K562 (cell line): ENCODE measurements at regions not wholly inside any gene's neighbourhood (a gene's known extent, or its start where the extent isn't known, plus 50 kb on each side); places are given as distances from the start of the nearest gene placed in this dataset.

Experiments used
- ATAC-seq: fragments of 200-7000 bp; cut with Tn5 transposase; 3 replicates; pipeline ENCODE4 v1.9.1; 2020; ENCODE audit warnings: moderate library complexity
- BruUV-seq: library from RNA; stranded (reverse); fragments of 400-500 nt; replicated peaks from 2 replicates; lab custom pipeline; 2021; lab: Mats Ljungman, UMichigan
- CTCF ChIA-PET: fragments of 300-600 bp; formaldehyde crosslinking; extraction: SDS; loops from one replicate; lab custom pipeline; 2021; ENCODE audit warnings: low intra/inter-chr PET ratio; lab: Yijun Ruan, JAX
- POLR2A ChIA-PET: fragments of 300-600, 350-650 bp; sonication (Branson Sonifier 250); formaldehyde crosslinking; extraction: SDS; loops from one replicate; lab custom pipeline; 2021; ENCODE audit warnings: antibody characterized with exemption, inconsistent platforms; lab: Yijun Ruan, JAX
- DNase-seq, 4 experiments: peaks; one replicate each; pipeline versions ENCODE4 v3.0.0 to v3.0.0-alpha.2; 2011 to 2018; ENCODE audit warnings: low spot score in 3 of 4, mixed read lengths in 3 of 4; ENCODE audit errors: extremely low read depth in 1 of 4
- FAIRE-seq: peaks from 2 replicates; lab custom pipeline; 2011; peaks lifted over from hg19 to GRCh38; lab: Jason Lieb, UNC
- H2AFZ ChIP-seq: 2 replicates; pipeline ENCODE4 v1.6.0; 2011; ENCODE audit warnings: low read depth, low read length, control low read depth, inconsistent platforms
- H3K27ac ChIP-seq: fragments of 200-600 bp; 3 replicates; pipeline ENCODE4 v1.8.0; 2011; ENCODE audit warnings: low read depth, mild to moderate bottlenecking, control low read depth, inconsistent platforms, low read length, moderate library complexity, mixed read lengths; ENCODE audit errors: extremely low read depth
- H3K27me3 ChIP-seq, 2 experiments: fragments of 300-600 bp in 1 of 2; 2 replicates in 1 of 2; 3 replicates in 1 of 2; pipeline versions ENCODE4 v1.6.0 to v1.8.0; 2011; ENCODE audit warnings: inconsistent platforms in 2 of 2, low read length in 2 of 2, mild to moderate bottlenecking in 1 of 2, mixed read lengths in 1 of 2, moderate library complexity in 1 of 2; ENCODE audit not compliant: control insufficient read depth in 2 of 2, insufficient read depth in 2 of 2
- H3K36me3 ChIP-seq: fragments of 300-600 bp; 3 replicates; pipeline ENCODE4 v1.8.0; 2011; ENCODE audit warnings: mild to moderate bottlenecking, low read length, inconsistent platforms; ENCODE audit not compliant: control insufficient read depth, insufficient read depth
- H3K4me1 ChIP-seq, 2 experiments: fragments of 200-600 bp in 1 of 2; replicated peaks in 1 of 2; 2 replicates in 1 of 2; 3 replicates in 1 of 2; pipeline versions ENCODE4 v1.5.1 to v1.8.0; 2011; ENCODE audit warnings: inconsistent platforms in 2 of 2, low read length in 2 of 2, mild to moderate bottlenecking in 1 of 2, mixed read lengths in 1 of 2, moderate library complexity in 1 of 2; ENCODE audit not compliant: control insufficient read depth in 2 of 2, insufficient read depth in 2 of 2
- H3K4me2 ChIP-seq: 2 replicates; pipeline ENCODE4 v1.6.1; 2011; ENCODE audit warnings: low read length, control low read depth, inconsistent platforms, mixed read lengths; ENCODE audit not compliant: insufficient read depth
- H3K4me3 ChIP-seq: fragments of 200-600 bp; sonication (generic), shearing (Covaris generic); 2 replicates; pipeline ENCODE4 v1.5.1; 2016; ENCODE audit warnings: control low read depth, inconsistent platforms
- H3K79me2 ChIP-seq: fragments of 200-600 bp; 3 replicates; pipeline ENCODE4 v1.8.0; 2011; ENCODE audit warnings: low read length, inconsistent platforms; ENCODE audit not compliant: control insufficient read depth, insufficient read depth
- H3K9ac ChIP-seq, 2 experiments: 2 replicates each; pipeline versions ENCODE4 v1.6.0 to v1.6.1; 2011; ENCODE audit warnings: low read depth in 2 of 2, low read length in 2 of 2, control low read depth in 1 of 2, inconsistent platforms in 1 of 2, mild to moderate bottlenecking in 1 of 2, mixed read lengths in 1 of 2; ENCODE audit not compliant: insufficient read depth in 1 of 2
- H3K9me1 ChIP-seq: one replicate; pipeline ENCODE4 v1.6.0; 2011; ENCODE audit warnings: inconsistent platforms, mild to moderate bottlenecking, low read length, moderate library complexity; ENCODE audit not compliant: control insufficient read depth, insufficient read depth
- H3K9me3 ChIP-seq: replicated peaks from 2 replicates; pipeline ENCODE4 v1.5.1; 2011; ENCODE audit warnings: low read depth, low read length, inconsistent platforms; ENCODE audit not compliant: control insufficient read depth, insufficient read depth
- H4K20me1 ChIP-seq: replicated peaks from 2 replicates; pipeline ENCODE4 v1.6.1; 2011; ENCODE audit warnings: low read length, inconsistent platforms, mixed read lengths; ENCODE audit not compliant: control insufficient read depth, insufficient read depth
- DEAF1 ChIP-seq: fragments of 450-650 bp; formaldehyde crosslinking; IDR thresholded peaks from 2 replicates; pipeline ENCODE4 v1.4.0; 2020; ENCODE audit warnings: mild to moderate bottlenecking, moderate library complexity
- E2F6 ChIP-seq, 2 experiments: IDR thresholded peaks; 2 replicates each; pipeline ENCODE4 v1.6.1; 2011; ENCODE audit warnings: borderline replicate concordance in 1 of 2, control low read depth in 1 of 2, low read depth in 1 of 2, low read length in 1 of 2, mild to moderate bottlenecking in 1 of 2, mixed read lengths in 1 of 2, moderate library complexity in 1 of 2; ENCODE audit not compliant: insufficient read depth in 1 of 2, insufficient read length in 1 of 2, poor library complexity in 1 of 2, severe bottlenecking in 1 of 2; ENCODE audit errors: extremely low read depth in 1 of 2
- ETV6 ChIP-seq, 3 experiments: fragments of 150-350 bp in 1 of 3; sonication (generic) in 1 of 3; formaldehyde crosslinking in 1 of 3; IDR thresholded peaks; 2 replicates each; pipeline versions ENCODE4 v1.6.1 to v1.8.0; 2014 to 2022; ENCODE audit warnings: borderline replicate concordance in 2 of 3, low read depth in 2 of 3, antibody characterized with exemption in 1 of 3, low read length in 1 of 3, mild to moderate bottlenecking in 1 of 3, missing genetic modification reagents in 1 of 3
- FOSL1 ChIP-seq: fragments of 200-800 bp; sonication (Bioruptor generic); conservative IDR thresholded peaks from 2 replicates; pipeline ENCODE4 v1.6.1; 2016; ENCODE audit warnings: missing genetic modification characterization, missing compliant biosample characterization
- HMG20A ChIP-seq: fragments of 450-650 bp; formaldehyde crosslinking; conservative IDR thresholded peaks from 2 replicates; pipeline ENCODE4 v1.4.0; 2020; ENCODE audit warnings: mild to moderate bottlenecking, mixed read lengths
- L3MBTL2 ChIP-seq: fragments of 450-650 bp; IDR thresholded peaks from 2 replicates; pipeline ENCODE4 v1.6.1; 2016; ENCODE audit warnings: mild to moderate bottlenecking, moderate library complexity
- MAFF ChIP-seq: IDR thresholded peaks from 2 replicates; pipeline ENCODE4 v1.6.1; 2012; ENCODE audit warnings: low read length, improper control_type of control experiment
- MAFG ChIP-seq: fragments of 450-650 bp; conservative IDR thresholded peaks from 2 replicates; pipeline ENCODE4 v1.6.1; 2016; ENCODE audit warnings: missing genetic modification characterization, missing compliant biosample characterization
- NFE2 ChIP-seq: IDR thresholded peaks from 2 replicates; pipeline ENCODE4 v1.6.1; 2014; ENCODE audit warnings: antibody characterized with exemption, low read depth
- PCBP2 ChIP-seq: fragments of 200-400 bp; formaldehyde crosslinking; IDR thresholded peaks from 2 replicates; pipeline ENCODE4 v1.6.1; 2018; ENCODE audit warnings: low read length, low read depth, mild to moderate bottlenecking, moderate library complexity; ENCODE audit not compliant: poor library complexity, severe bottlenecking
- PTRF ChIP-seq: fragments of 450-650 bp; IDR thresholded peaks from 2 replicates; pipeline ENCODE4 v1.6.1; 2016; ENCODE audit warnings: mild to moderate bottlenecking, missing genetic modification characterization, missing compliant biosample characterization
- SAFB2 ChIP-seq: fragments of 200-400 bp; formaldehyde crosslinking; IDR thresholded peaks from 2 replicates; pipeline ENCODE4 v1.6.1; 2018; ENCODE audit warnings: borderline replicate concordance, low read length, low read depth, moderate library complexity; ENCODE audit not compliant: severe bottlenecking
- ZKSCAN1 ChIP-seq: fragments of 150-350 bp; IDR thresholded peaks from 2 replicates; pipeline ENCODE4 v1.6.1; 2016; ENCODE audit warnings: low read depth, low read length
- ZNF140 ChIP-seq: fragments of 250-450 bp; sonication (Bioruptor Pico); IDR thresholded peaks from 2 replicates; pipeline ENCODE4 v1.8.0; 2021; ENCODE audit warnings: moderate library complexity, mild to moderate bottlenecking, inconsistent platforms
- ZNF239 ChIP-seq: fragments of 250-450 bp; sonication (Bioruptor Pico); IDR thresholded peaks from 2 replicates; pipeline ENCODE4 v1.4.0; 2020; ENCODE audit warnings: mild to moderate bottlenecking
- ZNF354B ChIP-seq: fragments of 250-450 bp; sonication (Bioruptor Pico); IDR thresholded peaks from 2 replicates; pipeline ENCODE4 v1.4.0; 2020
- ZNF507 ChIP-seq: conservative IDR thresholded peaks from 2 replicates; pipeline ENCODE4 v1.6.1; 2017; ENCODE audit warnings: missing genetic modification characterization, missing compliant biosample characterization
- WGBS: fragments of 100-300 bp; shearing (Covaris generic); methylation state at CpG from one replicate; pipeline ENCODE4 v1.1.6; 2016; ENCODE audit warnings: low coverage, mixed read lengths; ENCODE audit not compliant: insufficient coverage; ENCODE audit errors: missing lambda C conversion rate; 5-methylcytosine and 5-hydroxymethylcytosine counted together
- in situ Hi-C: fragments of 300-500 bp; cut with MboI; formaldehyde crosslinking; loops from 4 replicates; pipeline ENCODE4 v1.15.0; 2018; ENCODE audit warnings: inconsistent platforms, mixed read lengths
- intact Hi-C: fragments of 100-400 bp; cut with micrococcal nuclease; formaldehyde crosslinking; loops from 2 replicates; pipeline ENCODE4 v1.14.2; 2022
- TF ChIP-seq, protein P1 (sequence below): sonication (generic); formaldehyde crosslinking; IDR thresholded peaks from 2 replicates; pipeline ENCODE4 v1.8.1; 2023; ENCODE audit warnings: mild to moderate bottlenecking, missing genetic modification reagents

DNA sequence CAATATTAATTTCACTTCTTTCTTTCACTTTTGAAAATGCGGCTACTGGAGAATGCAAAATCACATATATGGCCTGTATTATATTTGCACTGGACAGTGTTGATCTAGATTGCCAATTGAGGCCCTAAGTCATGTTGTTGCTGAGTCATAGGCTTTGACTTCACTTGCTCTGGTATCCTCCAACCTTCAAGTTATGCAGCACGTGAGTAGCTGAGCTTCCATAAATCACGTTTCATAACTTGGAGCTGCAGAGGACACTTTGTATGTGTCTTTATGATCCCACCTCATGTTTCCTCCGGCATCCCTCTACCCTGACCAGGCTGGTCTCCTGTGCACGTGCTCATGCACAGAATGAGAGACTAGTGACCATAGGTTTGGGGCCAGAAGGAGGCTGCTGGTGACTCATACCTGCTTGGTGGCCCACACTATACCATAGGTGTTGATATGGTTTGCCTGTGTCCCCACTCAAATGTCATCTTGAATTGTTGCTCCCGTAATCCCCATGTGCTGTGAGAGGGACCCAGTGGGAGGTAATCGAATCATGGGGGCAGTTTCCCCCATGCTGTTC is 103.0 kb upstream of the TSPAN2 start:
- Histone ChIP-seq H2AFZ (no peak overlapping the region), H3K27ac (no peak overlapping the region), H3K27me3 (peaks cover 0 to 10% of the 10 kb centered on the region in 2 experiments; a peak in 3 of 5 replicates), H3K9ac (no peak overlapping the region), H3K79me2 (no peaks in the 10 kb centered on the region), H3K4me2 (no peak overlapping the region), H3K4me3 (no peak overlapping the region), H4K20me1 (no peaks in the 10 kb centered on the region; the same call in 1 of the 2 replicates), H3K9me3 (no peaks in the 10 kb centered on the region), H3K9me1 (no peaks in the 10 kb centered on the region), H3K36me3 (no peaks in the 10 kb centered on the region), H3K4me1 (no peaks in the 10 kb centered on the region; a peak in 1 of 5 replicates)
- ChIA-PET CTCF (no interaction called here), POLR2A (no interaction called here)
- 8% methylated on average over 7 of the region's 7 CpGs for WGBS
- intact Hi-C loops (no loop called here), in situ Hi-C loops (no loop called here)
- FAIRE-seq: no peak
- no TSS peak for BruUV-seq
- peak; percentile 63; the same call in 2 of the 3 replicates for ATAC-seq
- DNase-seq: peak in 2 of 4 experiments; percentile 18 to 33
- TF ChIP-seq PCBP2 (no peak), FOSL1 (peak; percentile 83), HMG20A (CRISPR knock-in tag) (no peak), ZNF239 (no peak), MAFG (tag) (peak; percentile 84), ZKSCAN1 (no peak), ETV6 (IDR thresholded peaks at IDR 0.05; ENCODE audit: borderline replicate concordance in 1 of 2, low read depth in 2 of 2, low read length in 1 of 2) (no peak), ETV6 (CRISPR knock-in tag; IDR thresholded peaks at IDR 0.05; ENCODE audit: borderline replicate concordance) (no peak), ZNF507 (tag) (no peak), ZNF354B (CRISPR knock-in tag) (no peak), NFE2 (peak; percentile 87), DEAF1 (CRISPR knock-in tag) (no peak), PTRF (tag) (no peak), E2F6 (IDR thresholded peaks at IDR 0.05; ENCODE audit: borderline replicate concordance in 1 of 2, extremely low read depth in 1 of 2, insufficient read depth in 1 of 2, insufficient read length in 1 of 2, low read depth in 1 of 2, low read length in 1 of 2, poor library complexity in 1 of 2, severe bottlenecking in 1 of 2) (peak in 1 of 2 experiments; percentile 14), MAFF (peak; percentile 54; the same call in 1 of the 2 replicates), L3MBTL2 (peak; percentile 32; the same call in 1 of the 2 replicates), SAFB2 (no peak), ZNF140 (CRISPR knock-in tag) (no peak)
- TF ChIP-seq, protein P1, sequence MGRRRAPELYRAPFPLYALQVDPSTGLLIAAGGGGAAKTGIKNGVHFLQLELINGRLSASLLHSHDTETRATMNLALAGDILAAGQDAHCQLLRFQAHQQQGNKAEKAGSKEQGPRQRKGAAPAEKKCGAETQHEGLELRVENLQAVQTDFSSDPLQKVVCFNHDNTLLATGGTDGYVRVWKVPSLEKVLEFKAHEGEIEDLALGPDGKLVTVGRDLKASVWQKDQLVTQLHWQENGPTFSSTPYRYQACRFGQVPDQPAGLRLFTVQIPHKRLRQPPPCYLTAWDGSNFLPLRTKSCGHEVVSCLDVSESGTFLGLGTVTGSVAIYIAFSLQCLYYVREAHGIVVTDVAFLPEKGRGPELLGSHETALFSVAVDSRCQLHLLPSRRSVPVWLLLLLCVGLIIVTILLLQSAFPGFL (CRISPR knock-in tag): no peak
